ENCODE measurements at regions not wholly inside any gene's neighbourhood (a gene's known extent, or its start where the extent isn't known, plus 50 kb on each side); places are given as distances from the start of the nearest gene placed in this dataset.
"Not testable (repeated sequence)": the region's sequence is repeated elsewhere in the genome, so short reads cannot be mapped to it uniquely, and the experiment has no call there.

DNA sequence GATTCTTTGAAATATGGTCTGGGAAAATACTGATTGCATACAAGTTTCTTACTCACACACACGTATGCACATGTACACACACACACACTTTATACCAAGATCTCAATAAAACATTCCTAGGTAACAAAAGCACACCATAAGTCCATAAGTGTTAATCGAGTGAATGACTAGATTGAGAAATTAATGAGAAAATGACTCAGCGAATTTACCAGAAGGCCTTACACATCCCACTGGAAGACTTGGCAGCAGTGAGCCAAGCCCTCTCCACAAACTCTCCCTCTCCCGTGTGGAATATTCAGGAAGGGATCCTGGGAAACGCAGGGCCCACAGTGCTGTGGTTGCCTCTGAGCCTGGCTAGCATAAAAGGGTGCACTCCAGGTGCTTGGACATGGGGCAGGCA, 227.2 kb downstream of the LY86 start:
- no peak for DNase-seq

- no peak for DNase-seq
Measured at GRCh38 chr6:6816716-6817115, 228.2 kb downstream of the LY86 start.

DNA sequence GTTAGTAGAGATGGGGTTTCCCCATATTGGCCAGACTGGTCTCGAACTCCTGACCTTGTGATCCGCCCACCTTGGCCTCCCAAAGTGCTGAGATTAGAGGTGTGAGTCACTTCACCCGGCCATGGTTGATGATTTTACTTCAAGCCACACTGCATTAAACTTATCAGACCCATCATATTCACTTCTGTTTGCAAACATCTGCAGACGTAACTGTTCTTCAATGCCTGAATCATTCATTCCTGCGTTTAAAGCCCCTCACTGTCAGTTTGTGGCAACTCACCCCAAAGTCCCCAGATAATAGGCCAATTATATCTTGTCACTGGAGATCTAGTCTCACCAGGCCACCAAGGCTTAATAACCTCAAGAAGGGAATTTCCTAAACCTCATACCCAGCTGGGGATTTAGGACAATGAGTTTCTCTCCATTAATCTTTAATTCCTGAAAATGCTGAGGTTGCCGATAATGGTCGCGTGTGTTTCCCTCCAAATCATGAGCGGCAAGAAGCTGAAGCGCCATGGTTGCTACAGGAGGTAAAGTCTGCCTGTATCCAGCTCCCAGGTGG, 229.6 kb downstream of the LY86 start:
- no peak for DNase-seq

- no peak for DNase-seq
Measured at GRCh38 chr6:6820641-6821238, 232.2 kb downstream of the LY86 start.

GRCh38 chr6:6821639-6822261, 233.2 kb downstream of the LY86 start:
- no peak for DNase-seq

DNA sequence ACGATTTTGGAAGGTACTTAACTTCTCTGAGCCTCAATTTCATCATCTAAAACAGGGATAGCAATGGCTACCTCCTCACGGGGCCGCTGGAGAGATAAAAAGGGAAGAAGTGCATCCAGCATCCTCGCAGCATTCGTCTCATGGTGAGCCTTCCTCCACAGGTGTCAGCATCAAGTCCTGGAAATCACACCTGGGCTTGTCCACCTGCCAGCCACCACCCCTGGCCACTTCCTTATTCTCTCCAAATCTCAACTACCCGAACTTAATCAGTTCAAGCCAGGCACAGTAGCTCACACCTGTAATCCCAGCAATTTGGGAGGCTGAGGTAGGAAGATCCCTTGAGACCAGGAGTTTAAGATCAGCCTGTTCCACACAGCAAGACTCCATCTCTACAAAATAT, 234.5 kb downstream of the LY86 start:
- DNase-seq: no peak

DNA sequence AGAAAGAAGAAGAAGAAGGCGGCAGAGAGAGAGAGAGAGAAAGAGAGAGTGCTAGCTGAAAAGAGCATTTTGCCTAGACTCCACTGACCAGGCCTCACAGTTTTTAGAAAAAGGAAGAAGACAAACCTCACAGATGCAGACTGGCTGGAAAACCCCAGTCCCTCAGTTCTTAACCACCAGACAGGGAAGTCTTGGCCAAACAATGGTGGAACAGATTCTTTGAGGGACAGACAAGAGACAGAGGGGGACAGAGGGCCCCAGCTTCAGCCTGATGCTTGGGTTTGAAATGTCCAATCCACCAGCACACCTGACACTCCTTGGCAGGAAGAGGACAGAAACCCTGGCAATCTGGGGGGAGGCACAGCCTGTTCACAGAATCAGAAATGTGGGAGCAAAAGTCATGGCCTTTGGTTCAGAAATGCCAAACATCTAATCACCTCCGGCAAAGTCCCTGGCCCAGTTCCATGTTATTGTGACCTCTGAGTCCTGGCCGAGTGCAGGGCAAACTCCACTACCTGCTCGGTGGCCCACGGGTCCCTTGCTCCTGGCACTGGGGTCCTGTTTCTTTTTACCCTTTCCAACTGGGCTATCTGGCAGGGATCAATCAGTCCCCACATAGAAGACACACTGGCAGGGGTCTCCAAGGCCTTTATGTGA, 235.2 kb downstream of the LY86 start:
- DNase-seq: no peak

- no peak for DNase-seq
Measured at GRCh38 chr6:6824381-6824780, 235.9 kb downstream of the LY86 start.

DNA sequence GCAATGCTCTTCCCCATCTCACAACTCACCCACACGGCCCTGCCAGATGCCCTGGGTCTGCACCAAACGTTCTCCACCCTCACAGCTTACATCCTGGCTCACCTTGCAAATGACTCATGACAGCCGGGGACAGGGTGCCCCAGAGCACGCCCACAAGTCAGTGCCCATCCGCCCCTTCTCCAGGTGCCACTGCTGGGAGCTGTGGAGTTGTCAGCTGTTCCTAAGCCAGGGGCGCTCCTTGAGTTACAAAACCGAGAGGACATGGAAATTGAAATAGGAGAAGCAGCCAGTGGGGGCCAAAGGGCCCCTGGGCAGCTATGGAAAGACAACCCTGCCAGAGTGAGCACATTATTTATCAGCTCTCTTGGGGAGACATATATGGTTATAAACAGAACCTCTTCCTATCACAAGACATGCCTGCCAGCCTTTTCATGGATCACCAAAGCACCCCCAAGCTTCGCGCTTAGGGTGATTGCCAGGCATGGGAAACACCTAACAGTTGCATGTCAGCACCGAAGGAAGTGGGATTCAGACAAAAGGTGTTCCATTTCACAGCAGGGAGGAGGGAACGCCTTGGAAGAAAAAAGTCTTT, 236.8 kb downstream of the LY86 start:
- no peak for DNase-seq

DNA sequence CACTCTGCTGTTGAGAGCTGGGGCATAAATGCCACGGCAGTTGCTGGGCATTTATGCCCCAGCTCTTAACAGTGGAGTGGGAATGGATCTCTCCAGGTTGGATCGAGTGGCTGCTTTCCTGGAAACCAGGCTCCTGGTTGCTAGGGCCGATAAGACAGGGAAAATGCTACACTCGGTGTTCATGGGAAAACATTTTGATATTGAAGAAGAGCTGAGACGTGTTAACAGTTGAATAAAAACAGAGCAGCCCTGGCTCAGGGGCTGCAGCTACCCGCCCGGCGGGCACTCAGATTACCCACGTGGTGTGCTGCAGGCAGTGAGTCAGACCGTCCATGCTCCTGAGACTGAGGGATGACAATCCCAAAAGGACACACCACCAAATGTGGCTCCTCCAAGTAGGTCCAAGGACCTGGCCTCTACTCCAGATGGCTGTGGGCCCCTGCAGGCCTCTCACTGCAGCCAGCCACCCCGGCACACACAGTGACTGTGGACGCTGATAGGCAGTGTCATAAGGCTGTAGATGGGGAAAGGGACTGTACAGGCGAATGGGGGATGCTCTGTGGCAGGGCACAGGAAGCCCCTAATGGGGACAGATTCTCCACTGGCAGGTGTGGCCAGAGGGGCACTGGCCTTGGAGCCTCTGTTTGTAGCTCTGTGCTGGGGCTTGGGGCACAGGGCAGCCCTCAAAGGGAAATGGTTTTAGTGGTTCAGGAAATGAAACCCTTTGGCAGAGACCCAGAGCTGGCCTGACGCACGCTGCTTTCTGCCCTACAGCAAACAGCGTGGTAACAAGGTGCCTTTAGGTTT, 237.8 kb downstream of the LY86 start:
- DNase-seq: no peak

DNA sequence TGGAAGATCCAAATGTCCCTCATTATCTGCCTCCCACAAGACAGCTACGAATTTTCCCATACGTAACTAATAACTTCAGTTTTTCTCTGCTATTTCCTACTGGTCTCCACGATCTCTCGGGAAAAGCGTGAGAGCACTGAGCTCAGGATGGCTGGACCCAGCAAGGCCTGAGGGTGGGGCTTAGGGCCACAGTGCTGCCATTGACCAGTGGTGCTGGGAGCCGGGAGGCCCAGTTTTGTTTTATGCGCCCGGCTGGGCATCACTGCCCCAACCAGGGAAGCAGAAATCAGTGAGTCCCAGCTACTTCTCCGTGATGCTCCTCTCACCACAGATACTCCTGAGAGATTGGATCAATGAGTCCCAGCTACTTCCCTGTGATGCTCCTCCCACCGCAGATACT, 238.4 kb downstream of the LY86 start:
- DNase-seq: no peak

DNA sequence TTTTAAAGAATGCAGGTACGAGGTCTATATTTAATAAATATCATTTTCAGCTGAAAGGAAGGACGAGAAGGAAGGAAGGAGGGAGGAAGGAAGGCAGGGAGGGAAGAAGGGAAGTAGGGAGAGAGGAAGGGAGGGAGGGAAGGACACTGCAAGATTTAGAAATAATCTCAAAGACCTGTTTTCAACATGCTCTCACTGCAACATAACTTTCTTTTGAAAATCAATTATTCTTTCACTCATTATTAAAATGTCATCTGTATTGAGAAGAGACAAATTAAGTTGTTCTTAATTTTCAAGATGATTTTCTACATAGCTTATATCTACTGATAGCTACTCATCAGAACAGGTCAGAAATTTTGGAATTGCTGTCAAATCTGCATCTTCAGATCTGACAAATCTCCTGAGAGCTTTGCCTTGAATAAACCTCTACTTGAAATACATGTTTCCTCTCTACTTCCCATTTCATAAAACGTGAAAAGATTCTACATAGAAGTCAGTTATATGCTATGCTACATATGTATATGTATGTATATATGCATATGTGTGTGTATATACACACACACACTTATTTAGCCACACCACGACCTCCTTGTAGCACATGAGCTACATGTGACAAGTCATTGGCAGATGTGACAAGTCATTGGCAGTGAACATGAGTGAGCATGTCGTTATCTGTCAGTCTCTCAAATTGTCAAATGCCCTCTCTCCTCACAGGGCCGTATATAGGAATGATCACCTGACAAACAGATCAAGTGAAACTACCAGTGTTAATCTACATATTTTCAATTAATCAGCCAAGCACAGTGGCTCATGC, 241.6 kb downstream of the LY86 start:
- DNase-seq: no peak

DNA sequence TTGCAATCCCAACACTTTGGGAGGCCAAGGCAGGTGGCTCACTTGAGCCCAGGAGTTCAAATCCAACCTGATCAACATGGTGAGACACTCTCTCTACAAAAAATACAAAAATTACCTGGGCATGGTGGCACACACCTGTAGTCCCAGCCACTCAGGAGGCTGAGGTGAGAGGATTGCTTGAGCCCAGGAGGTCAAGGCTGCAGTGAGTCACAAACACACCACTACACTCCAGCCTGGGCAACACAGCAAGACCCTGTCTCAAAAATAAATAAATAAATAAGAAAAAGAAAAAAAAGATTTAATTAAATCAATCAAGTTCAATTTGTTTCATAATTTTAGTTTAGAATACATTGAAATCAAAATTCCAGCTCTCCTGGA, 242.2 kb downstream of the LY86 start:
- DNase-seq: not testable (repeated sequence)

DNA sequence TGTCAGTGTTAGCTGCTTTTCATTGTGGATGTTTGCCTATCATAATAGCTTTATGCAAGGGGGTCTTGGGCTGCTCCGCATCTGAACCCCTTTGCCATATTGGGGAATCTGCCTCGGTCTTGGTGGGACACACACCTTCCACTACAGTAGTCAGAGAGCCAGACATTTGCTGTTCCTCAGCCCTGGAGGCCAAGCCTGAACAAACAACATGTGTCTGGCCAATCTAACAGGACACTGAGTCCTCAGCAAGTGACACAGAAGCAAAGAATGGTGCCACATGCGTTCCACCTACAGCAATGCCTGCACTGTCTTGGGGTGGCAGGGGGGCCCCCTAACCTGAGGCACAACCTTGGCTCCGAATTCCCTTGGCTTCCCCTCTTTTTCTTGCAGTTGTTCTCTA, 243.9 kb downstream of the LY86 start:
- DNase-seq: no peak

DNA sequence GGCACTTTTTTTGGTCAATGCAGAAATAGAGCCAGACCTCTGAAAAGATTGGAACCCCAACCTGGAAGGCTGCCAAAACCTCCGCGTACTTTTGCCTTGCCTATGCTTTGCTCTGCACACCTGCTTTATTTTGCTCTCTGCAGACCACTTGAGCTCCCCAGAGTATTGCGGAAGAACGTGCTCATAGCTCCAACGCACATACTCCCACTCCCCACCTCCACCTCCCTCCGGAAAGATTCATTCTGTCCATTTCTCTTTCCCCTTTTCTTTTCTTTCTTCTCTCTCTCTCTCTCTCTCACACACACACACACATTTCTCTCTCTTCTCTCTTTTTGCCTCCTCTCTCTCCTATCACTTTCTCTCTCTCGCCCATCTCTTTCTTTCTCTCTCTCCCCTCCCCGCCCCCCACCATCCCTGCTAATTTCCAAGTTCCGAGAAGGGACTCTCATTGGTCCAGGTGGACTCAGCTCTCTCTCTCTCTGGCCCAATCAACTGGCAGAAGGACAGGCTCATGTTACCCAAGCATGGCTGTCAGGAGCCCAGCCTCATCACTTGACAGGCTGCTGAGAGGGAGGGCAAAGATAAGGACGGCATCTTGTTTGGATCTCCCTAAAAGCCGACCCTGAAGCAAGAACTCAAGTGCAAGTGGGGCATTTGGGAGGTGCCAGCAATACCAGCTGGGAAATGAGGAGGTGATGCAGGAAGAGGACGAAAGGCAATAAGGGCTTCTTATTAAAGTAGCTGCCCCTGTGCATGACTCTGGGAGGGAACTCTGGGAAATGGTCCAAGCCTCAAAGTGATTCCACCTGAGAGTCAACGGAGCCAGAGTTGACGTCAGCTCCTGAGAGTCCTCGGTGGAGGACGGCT, 246.1 kb downstream of the LY86 start:
- no peak for DNase-seq

DNA sequence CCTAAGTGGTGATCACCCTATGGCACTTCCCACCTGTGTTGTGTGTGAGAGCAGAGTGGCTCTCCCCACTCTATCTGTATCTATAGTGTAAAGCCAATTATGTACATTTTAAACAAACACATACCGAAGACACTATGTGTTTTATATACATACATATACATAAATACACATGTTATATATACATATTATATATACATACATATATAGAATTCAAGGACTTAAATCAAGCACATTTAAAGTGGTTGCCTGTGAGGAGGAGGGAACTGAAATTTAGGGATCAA, 246.6 kb downstream of the LY86 start:
- DNase-seq: no peak

DNA sequence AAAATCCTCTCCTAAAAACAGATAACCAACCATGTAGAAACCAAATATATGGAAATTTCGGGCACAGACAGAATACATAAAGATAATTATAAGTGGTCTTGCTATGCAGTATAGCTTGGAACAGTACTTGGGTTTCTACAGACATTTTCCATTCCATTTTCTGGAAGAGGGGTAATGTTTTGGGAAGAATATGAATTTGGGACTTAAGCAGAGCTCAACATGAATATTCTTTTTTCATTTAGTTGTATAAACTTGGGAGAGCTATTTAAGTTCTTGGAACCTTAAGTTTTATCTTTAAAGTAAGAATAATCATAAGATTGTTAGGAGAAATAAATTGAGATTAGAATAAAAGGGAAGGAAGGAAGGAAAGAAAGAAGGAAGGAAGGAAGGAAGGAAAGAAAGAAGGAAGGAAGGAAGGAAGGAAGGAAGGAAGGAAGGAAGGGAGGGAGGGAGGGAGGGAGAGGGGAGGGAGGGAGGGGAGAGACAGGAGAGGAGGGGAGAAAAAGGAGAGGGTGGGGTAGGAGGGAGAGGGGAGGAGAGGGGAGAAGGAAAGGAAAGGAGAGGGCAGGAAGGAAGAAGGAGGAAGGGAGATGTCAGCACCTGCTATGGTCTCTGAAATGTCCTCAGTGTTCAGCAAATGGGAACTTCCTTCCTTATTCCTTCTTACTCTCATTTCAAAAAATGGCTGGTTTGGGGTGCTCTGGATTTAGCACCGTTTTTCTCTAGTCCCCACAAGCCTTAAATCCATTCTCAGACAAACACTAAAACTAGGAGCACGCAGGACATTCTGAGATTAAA, 248.3 kb downstream of the LY86 start:
- DNase-seq: no peak

DNA sequence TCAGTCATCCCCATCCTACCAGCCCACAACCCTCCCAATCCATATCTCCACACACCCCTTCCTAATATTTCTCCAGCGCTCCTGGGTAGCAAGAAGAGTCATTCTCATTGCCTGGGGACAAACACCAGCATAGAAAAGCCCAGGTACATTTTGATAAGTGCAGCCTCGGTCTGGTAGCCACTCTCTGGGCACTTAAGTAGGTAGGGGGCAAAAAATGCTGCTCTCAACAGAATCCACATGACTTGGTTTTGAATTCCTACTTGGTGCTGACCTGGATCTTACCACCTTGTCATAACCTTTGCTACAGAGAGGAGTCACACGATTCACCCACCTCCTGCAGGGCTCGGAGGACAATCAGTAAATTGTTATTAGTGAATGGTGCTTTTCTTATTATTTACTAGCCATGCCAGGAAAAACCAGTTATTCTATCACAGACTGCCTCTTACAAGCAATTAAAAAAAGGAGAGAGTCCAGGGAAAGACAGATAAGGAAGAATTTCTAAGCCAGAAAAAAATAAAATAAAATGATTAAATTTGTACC, 249.1 kb downstream of the LY86 start:
- no peak for DNase-seq

GRCh38 chr6:6840831-6841291, 252.3 kb downstream of the LY86 start:
- no peak for DNase-seq

- DNase-seq: no peak
Measured at GRCh38 chr6:6841571-6841970, 253.1 kb downstream of the LY86 start.
